Stomach (tissue), 8 donors: ENCODE measurements at regions not wholly inside any gene's neighbourhood (a gene's known extent, or its start where the extent isn't known, plus 50 kb on each side); places are given as distances from the start of the nearest gene placed in this dataset.

ENCODE experiments used
- DNase-seq, 2 donors: peaks; one replicate each; pipeline versions ENCODE4 v3.0.0 to v3.0.0-alpha.2; 2013 to 2019
- H3K27ac ChIP-seq, 5 donors: fragments of 200-600 bp in 4 of 5; sonication (generic) in 4 of 5; one replicate each; pipeline ENCODE4 v1.5.1; 2013 to 2019; ENCODE audit warnings: mild to moderate bottlenecking in 1 of 5, moderate library complexity in 1 of 5
- H3K27me3 ChIP-seq, 3 donors: fragments of 200-600 bp; sonication (generic); one replicate each; pipeline ENCODE4 v1.5.1; 2017 to 2019; ENCODE audit warnings: mixed run types in 1 of 3
- H3K36me3 ChIP-seq, 4 donors: fragments of 200-600 bp; sonication (generic); 1 replicate in 3 of 4; 2 replicates in 1 of 4; pipeline ENCODE4 v1.5.1; 2016 to 2019
- H3K4me1 ChIP-seq, 4 donors: fragments of 200-600 bp; sonication (generic); one replicate each; pipeline ENCODE4 v1.5.1; 2016 to 2019
- H3K4me3 ChIP-seq, 4 donors: fragments of 200-600 bp; sonication (generic) in 3 of 4; one replicate each; pipeline ENCODE4 v1.5.1; 2016 to 2019; ENCODE audit warnings: mild to moderate bottlenecking in 1 of 4
- H3K9me3 ChIP-seq, 4 donors: fragments of 200-600 bp; sonication (generic); one replicate each; pipeline ENCODE4 v1.5.1; 2016 to 2019
- CTCF ChIP-seq, 7 experiments: fragments of 450-650 bp in 4 of 7; fragments of 200-600 bp in 3 of 7; sonication (generic) in 3 of 7; IDR thresholded peaks; one replicate each; pipeline ENCODE4 v1.5.1; 2016 to 2019; ENCODE audit warnings: antibody characterized with exemption in 7 of 7, control low read depth in 2 of 7, mild to moderate bottlenecking in 1 of 7
- EP300 ChIP-seq: sonication (generic); formaldehyde crosslinking; IDR thresholded peaks from one replicate; pipeline ENCODE4 v1.6.1; 2017; ENCODE audit warnings: antibody characterized with exemption
- POLR2A ChIP-seq, 4 donors: fragments of 450-650 bp; IDR thresholded peaks; one replicate each; pipeline ENCODE4 v1.6.1; 2016; ENCODE audit warnings: antibody characterized with exemption in 4 of 4, control low read depth in 2 of 4, mild to moderate bottlenecking in 1 of 4, moderate library complexity in 1 of 4
- POLR2AphosphoS5 ChIP-seq, 3 donors: sonication (generic); formaldehyde crosslinking; IDR thresholded peaks; one replicate each; pipeline ENCODE4 v1.6.1; 2016; ENCODE audit warnings: antibody characterized with exemption in 3 of 3
- WGBS, 5 donors: extraction: QIAGEN DNeasy Blood & Tissue Kit in 3 of 5; methylation state at CpG; one replicate each; pipeline versions ENCODE4 v1.1.5 to v1.1.7; 2013 to 2018; 5-methylcytosine and 5-hydroxymethylcytosine counted together
- intact Hi-C: fragments of 100-400 bp; cut with DNase I; formaldehyde crosslinking; loops from one replicate; pipeline ENCODE4 v1.15.1; 2023; ENCODE audit warnings: low total_unique reads
- donor health status: healthy with polysubstance abuse.
- donor health status: Bipolar disorder and iron deficiency.
- donor health status: healthy.

- no peak overlapping the region for H3K27ac ChIP-seq
- no peak overlapping the region for H3K4me3 ChIP-seq
- no peaks in the 10 kb centered on the region for H3K36me3 ChIP-seq
- TF ChIP-seq EP300, result no peak
- TF ChIP-seq POLR2AphosphoS5 (IDR thresholded peaks at IDR 0.05), result no peak
- TF ChIP-seq CTCF (IDR thresholded peaks at IDR 0.05), result no peak
- TF ChIP-seq POLR2A (IDR thresholded peaks at IDR 0.05), result no peak
- H3K27me3 ChIP-seq, result no peaks in the 10 kb centered on the region
- DNase-seq, result no peak
- WGBS, 5 donors, result 54 to 72% (median 69%) methylated on average over 2 of the region's 2 CpGs
- intact Hi-C loops, result no loop called here
- H3K9me3 ChIP-seq, result no peaks in the 10 kb centered on the region
- no peaks in the 10 kb centered on the region for H3K4me1 ChIP-seq
These were observed 870.8 kb upstream of the SPRY2 start for GRCh38 chr13:81211713-81212112.

GRCh38 chr13:81207636-81208035 lies 866.7 kb upstream of the SPRY2 start:
- Histone ChIP-seq H3K27me3 (no peaks in the 10 kb centered on the region), H3K36me3 (no peaks in the 10 kb centered on the region), H3K4me1 (no peaks in the 10 kb centered on the region), H3K9me3 (no peaks in the 10 kb centered on the region), H3K4me3 (no peak overlapping the region), H3K27ac (no peak overlapping the region)
- no peak for DNase-seq
- no peak for TF ChIP-seq POLR2AphosphoS5 (IDR thresholded peaks at IDR 0.05)
- no peak for TF ChIP-seq EP300
- intact Hi-C loops, result no loop called here
- WGBS, 5 donors, result 38 to 51% (median 43%) methylated on average over 3 of the region's 3 CpGs

- no peak overlapping the region for H3K27ac ChIP-seq
- DNase-seq, result no peak
- H3K9me3 ChIP-seq, result no peaks in the 10 kb centered on the region
- no peak overlapping the region for H3K4me3 ChIP-seq
- intact Hi-C loops, result no loop called here
- TF ChIP-seq CTCF (IDR thresholded peaks at IDR 0.05) (no peak), EP300 (no peak), POLR2A (IDR thresholded peaks at IDR 0.05) (no peak), POLR2AphosphoS5 (IDR thresholded peaks at IDR 0.05) (no peak)
- H3K27me3 ChIP-seq, result no peaks in the 10 kb centered on the region
- H3K4me1 ChIP-seq, result no peaks in the 10 kb centered on the region
- no peaks in the 10 kb centered on the region for H3K36me3 ChIP-seq
These were observed 866.3 kb upstream of the SPRY2 start for GRCh38 chr13:81207231-81207630.

DNA sequence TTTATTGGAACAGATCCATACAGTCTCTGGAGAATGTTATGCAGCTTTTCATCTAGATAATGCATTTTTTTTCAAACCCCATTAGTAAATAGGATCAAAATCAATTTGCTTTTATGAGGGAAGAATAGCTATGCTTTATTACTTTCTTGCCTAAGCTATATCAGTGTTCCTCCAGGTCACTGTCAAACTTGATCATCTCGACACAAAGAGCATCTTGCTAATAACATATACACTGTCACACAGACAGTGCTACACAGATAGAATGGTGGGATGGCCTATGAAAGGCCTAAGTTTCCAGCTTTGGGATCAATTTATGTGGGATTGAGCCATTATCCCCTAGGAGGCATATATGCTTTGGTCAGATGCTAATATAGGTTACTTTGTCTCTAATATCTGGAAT lies 862.9 kb upstream of the SPRY2 start:
- Histone ChIP-seq H3K9me3 (no peaks in the 10 kb centered on the region), H3K4me3 (no peak overlapping the region), H3K4me1 (peaks cover 0 to 6% (median 0%) of the 10 kb centered on the region in 4 donors), H3K27ac (no peak overlapping the region), H3K27me3 (no peaks in the 10 kb centered on the region), H3K36me3 (no peaks in the 10 kb centered on the region)
- 80 to 90% (median 88%) methylated on average over 1 of the region's 1 CpG for WGBS, 5 donors
- TF ChIP-seq EP300 (no peak), POLR2AphosphoS5 (IDR thresholded peaks at IDR 0.05) (no peak), CTCF (IDR thresholded peaks at IDR 0.05) (no peak), POLR2A (IDR thresholded peaks at IDR 0.05) (no peak)
- no peak for DNase-seq
- intact Hi-C loops, result no loop called here

- Histone ChIP-seq H3K27ac (no peak overlapping the region), H3K4me1 (peaks cover 0 to 6% (median 0%) of the 10 kb centered on the region in 4 donors), H3K27me3 (no peaks in the 10 kb centered on the region), H3K4me3 (no peak overlapping the region), H3K9me3 (peaks cover 0 to under 1% (median 0%) of the 10 kb centered on the region in 4 donors), H3K36me3 (no peaks in the 10 kb centered on the region)
- intact Hi-C loops, result no loop called here
- TF ChIP-seq CTCF (IDR thresholded peaks at IDR 0.05) (no peak), POLR2AphosphoS5 (IDR thresholded peaks at IDR 0.05) (no peak), POLR2A (IDR thresholded peaks at IDR 0.05) (no peak), EP300 (no peak)
- 51 to 75% (median 70%) methylated on average over 4 of the region's 4 CpGs for WGBS, 5 donors
- DNase-seq, result peak in 1 of 2 donors; percentile 41
These were observed 859.0 kb upstream of the SPRY2 start for GRCh38 chr13:81199956-81200355.
